ENCODE measurements at regions not wholly inside any gene's neighbourhood (a gene's known extent, or its start where the extent isn't known, plus 50 kb on each side); places are given as distances from the start of the nearest gene placed in this dataset.

- TF ChIP-seq POLR2A (IDR thresholded peaks at IDR 0.05), result no peak
- TF ChIP-seq, protein P1, sequence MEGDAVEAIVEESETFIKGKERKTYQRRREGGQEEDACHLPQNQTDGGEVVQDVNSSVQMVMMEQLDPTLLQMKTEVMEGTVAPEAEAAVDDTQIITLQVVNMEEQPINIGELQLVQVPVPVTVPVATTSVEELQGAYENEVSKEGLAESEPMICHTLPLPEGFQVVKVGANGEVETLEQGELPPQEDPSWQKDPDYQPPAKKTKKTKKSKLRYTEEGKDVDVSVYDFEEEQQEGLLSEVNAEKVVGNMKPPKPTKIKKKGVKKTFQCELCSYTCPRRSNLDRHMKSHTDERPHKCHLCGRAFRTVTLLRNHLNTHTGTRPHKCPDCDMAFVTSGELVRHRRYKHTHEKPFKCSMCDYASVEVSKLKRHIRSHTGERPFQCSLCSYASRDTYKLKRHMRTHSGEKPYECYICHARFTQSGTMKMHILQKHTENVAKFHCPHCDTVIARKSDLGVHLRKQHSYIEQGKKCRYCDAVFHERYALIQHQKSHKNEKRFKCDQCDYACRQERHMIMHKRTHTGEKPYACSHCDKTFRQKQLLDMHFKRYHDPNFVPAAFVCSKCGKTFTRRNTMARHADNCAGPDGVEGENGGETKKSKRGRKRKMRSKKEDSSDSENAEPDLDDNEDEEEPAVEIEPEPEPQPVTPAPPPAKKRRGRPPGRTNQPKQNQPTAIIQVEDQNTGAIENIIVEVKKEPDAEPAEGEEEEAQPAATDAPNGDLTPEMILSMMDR (IDR thresholded peaks at IDR 0.05), result no peak
- no peak for TF ChIP-seq POLR2AphosphoS5 (IDR thresholded peaks at IDR 0.05)
Observed at GRCh38 chr14:101476916-101477553, 84.3 kb upstream of the DIO3 start.

Measured in suprapubic skin (tissue), 4 donors.